PC-3 (cell line): ENCODE measurements at regions not wholly inside any gene's neighbourhood (a gene's known extent, or its start where the extent isn't known, plus 50 kb on each side); places are given as distances from the start of the nearest gene placed in this dataset.

Experiments
- ATAC-seq: fragments of 200-7000 bp; cut with Tn5 transposase; 2 replicates; pipeline ENCODE4 v1.9.1; 2020; ENCODE audit warnings: mild to moderate bottlenecking, moderate library complexity
- BruUV-seq: library from RNA; stranded (reverse); fragments of 400-500 nt; replicated peaks from 2 replicates; lab custom pipeline; 2021; lab: Mats Ljungman, UMichigan
- CTCF ChIA-PET: fragments of 300-600 bp; sonication (Branson Sonifier 250); formaldehyde crosslinking; loops from one replicate; lab custom pipeline; 2022; ENCODE audit warnings: antibody characterized with exemption; lab: Charles Lee
- POLR2A ChIA-PET: fragments of 300-600 bp; sonication (Branson Sonifier 250); formaldehyde crosslinking; loops from one replicate; lab custom pipeline; 2022; ENCODE audit warnings: antibody characterized with exemption; ENCODE audit not compliant: unreplicated experiment; lab: Charles Lee
- DNase-seq: peaks from one replicate; pipeline ENCODE4 v3.0.0-alpha.2; 2015
- H2AFZ ChIP-seq: fragments of 300-600 bp; sonication (generic); 2 replicates; pipeline ENCODE4 v1.6.0; 2016; ENCODE audit warnings: antibody characterized with exemption, low read length
- H3F3A ChIP-seq: fragments of 300-600 bp; sonication (generic); one replicate; pipeline ENCODE4 v1.6.0; 2017; ENCODE audit warnings: antibody characterized with exemption, low read length, control low read depth, mild to moderate bottlenecking; ENCODE audit not compliant: unreplicated experiment
- H3K27ac ChIP-seq: fragments of 300-600 bp; sonication (generic); 2 replicates; pipeline ENCODE4 v1.5.1; 2016; ENCODE audit warnings: mild to moderate bottlenecking, low read length
- H3K27me3 ChIP-seq: fragments of 300-600 bp; sonication (generic); 2 replicates; pipeline ENCODE4 v1.6.1; 2016; ENCODE audit warnings: low read length, mixed read lengths
- H3K36me3 ChIP-seq: fragments of 300-600 bp; sonication (generic); 2 replicates; pipeline ENCODE4 v1.6.1; 2016; ENCODE audit warnings: low read depth, mixed run types, low read length, mixed read lengths
- H3K4me1 ChIP-seq: fragments of 300-600 bp; sonication (generic); 2 replicates; pipeline ENCODE4 v1.5.1; 2016; ENCODE audit warnings: low read length; ENCODE audit not compliant: insufficient read depth
- H3K4me2 ChIP-seq: fragments of 300-600 bp; sonication (generic); 2 replicates; pipeline ENCODE4 v1.6.0; 2016; ENCODE audit warnings: low read length
- H3K4me3 ChIP-seq: fragments of 300-600 bp; sonication (generic); 2 replicates; pipeline ENCODE4 v1.5.1; 2016; ENCODE audit warnings: mild to moderate bottlenecking, low read length, mixed read lengths
- H3K79me2 ChIP-seq: fragments of 300-600 bp; sonication (generic); 2 replicates; pipeline ENCODE4 v1.6.1; 2017; ENCODE audit warnings: low read length, mixed read lengths
- H3K9ac ChIP-seq: fragments of 300-600 bp; sonication (generic); 2 replicates; pipeline ENCODE4 v1.6.0; 2016; ENCODE audit warnings: mild to moderate bottlenecking, low read length
- H3K9me2 ChIP-seq: fragments of 300-600 bp; sonication (generic); replicated peaks from 2 replicates; pipeline ENCODE4 v1.6.1; 2016; ENCODE audit warnings: mixed run types, low read length, mixed read lengths
- H3K9me3 ChIP-seq: fragments of 300-600 bp; sonication (generic); 2 replicates; pipeline ENCODE4 v1.6.1; 2016; ENCODE audit warnings: low read length, mixed read lengths
- H4K20me1 ChIP-seq: fragments of 300-600 bp; sonication (generic); 2 replicates; pipeline ENCODE4 v1.6.1; 2016; ENCODE audit warnings: low read length, mixed read lengths
- EZH2 ChIP-seq: fragments of 300-600 bp; sonication (generic); IDR thresholded peaks from one replicate; pipeline ENCODE4 v1.6.1; 2017; ENCODE audit warnings: antibody characterized with exemption, mild to moderate bottlenecking, low read length; ENCODE audit not compliant: unreplicated experiment
- EZH2phosphoT487 ChIP-seq: fragments of 300-600 bp; sonication (generic); IDR thresholded peaks from 2 replicates; pipeline ENCODE4 v1.6.1; 2018; ENCODE audit warnings: mild to moderate bottlenecking, antibody characterized with exemption, low read length, borderline replicate concordance
- intact Hi-C: fragments of 100-400 bp; cut with micrococcal nuclease; formaldehyde crosslinking; loops from 2 replicates; pipeline ENCODE4 v1.9.0; 2023
- TF ChIP-seq, protein P1 (sequence below): fragments of 300-600 bp; sonication (generic); conservative IDR thresholded peaks from 2 replicates; pipeline ENCODE4 v1.5.1; 2017; ENCODE audit warnings: antibody characterized with exemption, low read depth, mild to moderate bottlenecking, low read length

DNA sequence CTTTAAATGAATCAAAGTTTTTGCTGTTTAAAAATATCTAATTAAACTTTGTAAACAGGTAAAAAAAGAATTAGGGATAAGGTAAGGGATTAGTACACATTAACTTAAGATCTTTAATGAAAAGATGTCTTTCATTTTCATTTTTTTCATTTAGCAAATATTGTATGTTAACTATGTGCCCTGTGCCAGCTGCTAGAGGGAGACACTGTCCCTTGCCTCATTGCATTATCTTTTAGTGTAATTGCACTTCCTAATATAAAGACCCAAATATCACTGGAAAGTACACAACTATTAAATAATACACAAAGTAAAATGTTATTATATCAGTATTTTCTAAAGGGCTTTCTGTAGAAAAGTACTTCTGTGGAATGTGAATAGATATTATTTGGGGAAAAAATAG lies 102.7 kb downstream of the GPR37 start:
- POLR2A ChIA-PET = no interaction called here
- H2AFZ ChIP-seq = peak overlapping the region; percentile 38; the same call in 1 of the 2 replicates
- CTCF ChIA-PET = interaction anchor here (0.6 to 1.0 kb wide), 3 partner anchors 103 to 664 kb away, joined by 3 to 10 read pairs (median 3); partner anchors contain the start of gene GPR37
- DNase-seq = peak; percentile 5
- no peaks in the 10 kb centered on the region for H3K9me3 ChIP-seq
- TF ChIP-seq, protein P1, sequence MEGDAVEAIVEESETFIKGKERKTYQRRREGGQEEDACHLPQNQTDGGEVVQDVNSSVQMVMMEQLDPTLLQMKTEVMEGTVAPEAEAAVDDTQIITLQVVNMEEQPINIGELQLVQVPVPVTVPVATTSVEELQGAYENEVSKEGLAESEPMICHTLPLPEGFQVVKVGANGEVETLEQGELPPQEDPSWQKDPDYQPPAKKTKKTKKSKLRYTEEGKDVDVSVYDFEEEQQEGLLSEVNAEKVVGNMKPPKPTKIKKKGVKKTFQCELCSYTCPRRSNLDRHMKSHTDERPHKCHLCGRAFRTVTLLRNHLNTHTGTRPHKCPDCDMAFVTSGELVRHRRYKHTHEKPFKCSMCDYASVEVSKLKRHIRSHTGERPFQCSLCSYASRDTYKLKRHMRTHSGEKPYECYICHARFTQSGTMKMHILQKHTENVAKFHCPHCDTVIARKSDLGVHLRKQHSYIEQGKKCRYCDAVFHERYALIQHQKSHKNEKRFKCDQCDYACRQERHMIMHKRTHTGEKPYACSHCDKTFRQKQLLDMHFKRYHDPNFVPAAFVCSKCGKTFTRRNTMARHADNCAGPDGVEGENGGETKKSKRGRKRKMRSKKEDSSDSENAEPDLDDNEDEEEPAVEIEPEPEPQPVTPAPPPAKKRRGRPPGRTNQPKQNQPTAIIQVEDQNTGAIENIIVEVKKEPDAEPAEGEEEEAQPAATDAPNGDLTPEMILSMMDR = peak; percentile 59
- no peak for TF ChIP-seq EZH2phosphoT487
- no peaks in the 10 kb centered on the region for H3K27me3 ChIP-seq
- peak overlapping the region; percentile 37; the same call in 1 of the 2 replicates for H3K4me3 ChIP-seq
- intact Hi-C loops = loop anchor here (2.0 kb wide), 2 partner anchors 102 to 122 kb away; partner anchors contain the start of gene GPR37
- no peaks in the 10 kb centered on the region for H3F3A ChIP-seq
- H4K20me1 ChIP-seq = no peaks in the 10 kb centered on the region
- H3K9ac ChIP-seq = no peak overlapping the region
- no TSS peak for BruUV-seq
- no peaks in the 10 kb centered on the region for H3K36me3 ChIP-seq
- H3K79me2 ChIP-seq = no peaks in the 10 kb centered on the region
- H3K27ac ChIP-seq = no peak overlapping the region
- peak overlapping the region; percentile 70 for H3K4me2 ChIP-seq
- H3K4me1 ChIP-seq = peaks cover 10% of the 10 kb centered on the region
- no peaks in the 10 kb centered on the region for H3K9me2 ChIP-seq
- peak; percentile 51; the same call in 1 of the 2 replicates for ATAC-seq

DNA sequence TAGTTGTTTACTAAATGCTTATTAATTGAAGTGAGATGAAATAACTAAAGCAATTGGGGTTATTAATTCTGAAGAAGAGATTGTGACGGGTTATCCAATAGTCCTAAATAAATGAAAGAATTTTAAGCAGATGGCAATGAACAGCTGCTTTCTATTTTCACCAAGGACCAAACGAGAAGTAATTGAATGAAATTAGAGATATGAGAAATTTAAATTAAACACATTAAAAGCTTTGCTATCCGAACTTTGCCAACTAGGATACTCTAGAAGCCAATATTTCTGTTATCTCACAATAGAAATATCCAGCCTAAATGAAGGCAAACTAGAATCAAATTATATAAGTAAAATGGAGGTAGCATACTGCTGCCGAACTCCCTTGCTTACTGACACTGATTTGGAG lies 103.2 kb downstream of the GPR37 start:
- CTCF ChIA-PET = interaction anchor here (0.6 to 1.0 kb wide), 3 partner anchors 103 to 664 kb away, joined by 3 to 10 read pairs (median 3); partner anchors contain the start of gene GPR37

More for the DNA sequence above, 103.2 kb downstream of the GPR37 start:
- peak overlapping the region; percentile 37; the same call in 1 of the 2 replicates for H3K4me3 ChIP-seq
- no peaks in the 10 kb centered on the region for H3K27me3 ChIP-seq
- POLR2A ChIA-PET = no interaction called here
- H3K9ac ChIP-seq = no peak overlapping the region
- H3K4me2 ChIP-seq = peak overlapping the region; percentile 70
- no peaks in the 10 kb centered on the region for H3K9me2 ChIP-seq
- intact Hi-C loops = loop anchor here (2.0 kb wide), 2 partner anchors 102 to 122 kb away; partner anchors contain the start of gene GPR37
- H4K20me1 ChIP-seq = no peaks in the 10 kb centered on the region
- H3F3A ChIP-seq = no peaks in the 10 kb centered on the region
- no peaks in the 10 kb centered on the region for H3K79me2 ChIP-seq
- peak overlapping the region; percentile 38; the same call in 1 of the 2 replicates for H2AFZ ChIP-seq
- H3K27ac ChIP-seq = no peak overlapping the region
- no peak for DNase-seq
- H3K36me3 ChIP-seq = no peaks in the 10 kb centered on the region
- BruUV-seq = no TSS peak
- TF ChIP-seq EZH2 (no peak), EZH2phosphoT487 (no peak)
- TF ChIP-seq, protein P1 = no peak
- peaks cover 4% of the 10 kb centered on the region for H3K4me1 ChIP-seq
- ATAC-seq = peak; percentile 13; the same call in 1 of the 2 replicates
- no peaks in the 10 kb centered on the region for H3K9me3 ChIP-seq
